8988T (cell line): ENCODE measurements at regions not wholly inside any gene's neighbourhood (a gene's known extent, or its start where the extent isn't known, plus 50 kb on each side); places are given as distances from the start of the nearest gene placed in this dataset.
"Not testable (repeated sequence)": the region's sequence is repeated elsewhere in the genome, so short reads cannot be mapped to it uniquely, and the experiment has no call there.

Experiments
- DNase-seq: peaks from one replicate; pipeline ENCODE4 v3.0.0; 2011

DNA sequence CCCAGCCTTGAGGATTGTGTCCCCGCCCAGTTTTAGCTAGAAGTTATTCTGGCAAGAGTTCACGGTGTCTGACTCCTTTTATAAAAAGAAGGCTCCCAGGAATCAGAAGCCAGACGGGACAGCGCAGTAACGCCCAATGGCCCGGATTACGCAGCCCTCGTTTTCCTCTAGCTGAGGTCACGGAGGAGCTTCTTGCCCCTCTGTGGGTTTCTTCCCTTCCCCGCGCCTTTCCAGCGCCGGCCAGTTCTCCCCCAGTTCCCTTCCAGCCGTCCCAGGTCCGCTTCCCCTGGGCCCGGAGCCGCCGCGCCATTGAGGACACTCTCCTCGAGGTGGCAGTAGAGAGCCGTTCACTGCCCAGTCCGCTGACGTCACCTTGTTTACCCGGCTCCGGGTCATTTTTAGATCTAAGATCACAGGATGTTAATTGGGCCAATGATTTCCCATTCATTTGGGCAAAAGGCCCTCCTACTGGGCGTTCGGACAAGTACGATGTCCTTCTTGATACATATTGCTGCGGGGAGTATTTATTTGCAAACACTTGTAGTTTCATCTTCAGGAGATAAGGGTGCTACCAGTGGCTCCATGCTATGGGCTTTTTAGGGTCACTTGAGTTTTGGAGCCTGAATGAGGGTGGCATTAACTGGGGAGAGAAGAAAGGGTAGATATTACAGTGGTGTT is 81.5 kb upstream of the PPM1B start:
- DNase-seq = peak; percentile 74

DNA sequence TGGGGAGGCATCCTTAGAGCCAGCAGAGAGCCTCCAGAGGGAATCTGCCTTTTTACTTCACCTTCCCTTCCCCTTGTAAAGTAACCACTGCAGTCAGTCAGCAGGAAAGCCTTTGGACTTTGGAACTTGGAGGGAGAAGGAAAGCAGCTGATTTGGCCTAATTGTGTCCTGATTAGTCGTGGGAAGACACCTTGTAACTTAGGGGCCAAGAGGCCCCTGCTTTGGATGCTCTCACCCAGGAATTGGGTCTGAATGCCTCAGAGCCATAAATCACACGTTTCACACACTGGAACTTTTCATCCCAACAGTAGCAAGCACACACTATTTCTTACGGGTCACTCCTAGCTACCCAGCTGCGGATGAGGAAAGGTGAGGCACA is 81.0 kb upstream of the PPM1B start:
- no peak for DNase-seq

DNA sequence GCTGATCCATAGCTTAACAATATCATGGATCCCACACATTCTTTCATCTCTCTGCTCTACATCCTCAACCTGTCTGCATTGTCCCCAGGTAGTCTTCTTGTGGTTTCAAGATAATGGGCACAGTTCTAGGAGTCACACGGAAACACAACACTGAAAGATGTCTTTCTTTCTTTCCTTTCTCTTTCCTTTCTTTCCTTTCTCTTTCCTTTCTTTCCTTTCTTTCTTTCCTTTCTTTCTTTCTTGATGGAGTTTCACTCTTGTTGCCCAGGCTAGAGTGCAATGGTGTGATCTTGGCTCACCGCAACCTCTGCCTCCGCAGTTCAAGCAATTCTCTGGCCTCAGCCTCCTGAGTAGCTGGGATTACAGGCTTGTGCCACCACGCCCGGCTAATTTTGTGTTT is 76.2 kb upstream of the PPM1B start:
- DNase-seq = not testable (repeated sequence)

DNA sequence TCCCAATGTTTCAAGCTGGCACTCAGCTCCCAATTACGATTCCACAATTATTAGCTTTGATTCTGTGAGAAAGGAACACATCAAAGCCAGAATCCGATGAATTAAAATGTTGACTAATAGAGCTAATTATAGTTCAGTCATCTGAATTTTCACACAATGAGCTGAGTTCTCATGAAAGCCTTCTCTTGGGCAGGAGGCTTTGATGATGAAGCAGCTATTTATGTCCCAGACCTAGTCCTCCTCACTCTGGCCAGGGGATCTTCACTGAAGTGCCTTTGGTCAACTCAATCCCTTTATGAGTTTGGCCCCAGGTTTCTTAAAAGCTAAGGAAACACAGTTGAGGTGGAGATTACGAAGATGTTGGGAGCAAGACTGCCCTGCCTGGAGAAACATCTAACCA is 74.7 kb upstream of the PPM1B start:
- DNase-seq = no peak

DNA sequence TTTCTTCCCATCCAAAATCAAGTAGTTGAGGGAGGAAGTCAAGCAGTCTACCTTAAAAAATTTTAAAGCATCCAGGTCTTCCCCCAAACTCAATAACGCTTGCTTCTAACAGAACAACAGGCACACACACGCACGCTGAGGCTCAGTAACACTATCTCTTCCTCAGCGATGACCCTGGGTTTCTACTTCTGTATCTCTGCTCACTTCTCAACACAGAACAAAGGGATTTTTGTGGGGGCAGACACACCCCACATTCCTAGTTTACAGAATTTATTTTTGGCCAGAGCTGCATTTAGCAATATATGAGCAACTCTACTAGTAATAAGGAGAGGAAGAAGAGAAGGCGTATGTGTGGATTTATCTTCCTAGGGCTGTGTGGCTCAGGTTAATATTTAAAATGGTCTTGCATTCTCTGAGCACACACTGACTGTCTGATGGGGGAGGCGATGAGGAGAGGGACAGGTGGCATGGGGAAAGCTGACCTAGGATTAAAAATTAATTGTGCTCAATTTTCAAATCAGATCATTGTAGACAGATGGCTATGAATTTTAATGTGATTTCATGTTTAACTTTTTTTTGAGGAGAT is 71.3 kb upstream of the PPM1B start:
- no peak for DNase-seq

DNA sequence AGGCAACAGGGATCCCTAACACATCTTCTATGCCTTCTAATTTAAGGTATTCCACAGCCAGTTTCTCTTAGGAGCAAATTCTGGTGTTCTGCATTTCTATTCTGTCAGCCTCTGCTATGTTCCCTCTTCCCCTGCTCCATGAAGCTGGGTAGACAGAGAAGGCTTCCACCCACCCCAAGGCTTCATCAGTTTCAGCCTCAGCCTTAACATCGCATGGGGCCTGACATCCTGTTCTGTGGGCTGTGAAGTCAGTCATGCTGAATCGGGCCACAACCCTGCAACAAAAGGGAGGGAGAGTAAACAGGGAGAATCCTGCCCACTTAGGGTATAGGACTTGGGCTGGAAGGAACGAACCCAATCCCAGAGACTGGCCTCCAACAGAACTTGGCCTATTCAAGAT is 70.6 kb upstream of the PPM1B start:
- DNase-seq = no peak

DNA sequence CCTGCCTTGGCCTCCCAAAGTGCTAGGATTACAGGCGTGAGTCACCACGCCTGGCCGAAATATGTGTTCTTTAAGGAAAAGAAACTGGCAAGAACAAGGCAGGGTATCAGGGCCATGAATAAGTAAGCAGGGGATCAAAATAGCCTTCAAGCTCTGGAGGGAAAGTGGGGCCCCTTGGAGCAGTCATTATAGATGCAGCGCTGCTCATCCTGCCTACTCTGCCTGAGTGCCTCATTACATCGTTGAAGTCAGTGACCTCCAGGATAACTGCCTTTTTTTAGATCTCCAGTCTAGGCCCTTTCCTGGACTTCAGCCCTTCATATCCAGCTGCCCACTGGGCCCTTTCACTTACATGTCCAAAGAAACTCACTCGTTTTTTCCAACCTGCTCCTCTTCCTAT is 69.8 kb upstream of the PPM1B start:
- DNase-seq = no peak

DNA sequence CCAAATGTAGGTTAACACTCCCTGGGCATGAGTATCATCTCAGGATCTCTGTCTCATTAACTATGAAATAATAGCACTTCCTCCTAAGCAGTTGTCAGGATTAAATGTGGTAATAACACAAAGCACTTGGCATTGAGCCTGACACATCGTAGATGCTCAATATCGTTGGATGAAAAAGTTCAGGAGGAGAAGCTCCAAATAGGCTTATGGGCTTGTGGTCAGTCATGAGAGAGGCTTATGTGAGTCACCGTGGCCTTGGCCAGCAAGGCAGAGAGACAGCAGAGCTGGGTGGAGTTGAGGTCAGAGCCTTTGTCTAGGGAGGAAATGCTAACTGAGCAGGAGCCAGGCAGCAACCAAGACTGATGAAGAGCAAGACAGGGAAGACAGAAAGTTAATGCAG is 68.3 kb upstream of the PPM1B start:
- DNase-seq = no peak

DNA sequence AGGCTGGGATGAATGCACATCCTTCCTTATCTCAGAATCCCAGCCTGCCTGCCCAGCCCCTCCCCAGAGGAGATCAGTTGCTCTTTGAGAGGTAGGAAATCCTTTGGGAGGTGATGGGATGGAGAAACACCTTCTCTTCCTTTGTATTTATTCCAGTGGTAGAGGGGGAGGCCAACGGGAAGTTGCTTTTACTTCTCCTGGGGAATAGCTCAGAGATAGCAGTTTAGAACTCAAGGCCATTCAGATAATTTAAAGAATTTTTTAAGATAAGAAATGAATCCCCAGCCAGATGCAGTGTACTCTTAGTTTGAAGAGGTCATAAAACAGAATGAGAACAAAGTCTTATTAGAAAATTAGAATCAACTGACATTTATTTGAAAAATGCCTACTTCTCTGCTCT is 67.4 kb upstream of the PPM1B start:
- no peak for DNase-seq

DNA sequence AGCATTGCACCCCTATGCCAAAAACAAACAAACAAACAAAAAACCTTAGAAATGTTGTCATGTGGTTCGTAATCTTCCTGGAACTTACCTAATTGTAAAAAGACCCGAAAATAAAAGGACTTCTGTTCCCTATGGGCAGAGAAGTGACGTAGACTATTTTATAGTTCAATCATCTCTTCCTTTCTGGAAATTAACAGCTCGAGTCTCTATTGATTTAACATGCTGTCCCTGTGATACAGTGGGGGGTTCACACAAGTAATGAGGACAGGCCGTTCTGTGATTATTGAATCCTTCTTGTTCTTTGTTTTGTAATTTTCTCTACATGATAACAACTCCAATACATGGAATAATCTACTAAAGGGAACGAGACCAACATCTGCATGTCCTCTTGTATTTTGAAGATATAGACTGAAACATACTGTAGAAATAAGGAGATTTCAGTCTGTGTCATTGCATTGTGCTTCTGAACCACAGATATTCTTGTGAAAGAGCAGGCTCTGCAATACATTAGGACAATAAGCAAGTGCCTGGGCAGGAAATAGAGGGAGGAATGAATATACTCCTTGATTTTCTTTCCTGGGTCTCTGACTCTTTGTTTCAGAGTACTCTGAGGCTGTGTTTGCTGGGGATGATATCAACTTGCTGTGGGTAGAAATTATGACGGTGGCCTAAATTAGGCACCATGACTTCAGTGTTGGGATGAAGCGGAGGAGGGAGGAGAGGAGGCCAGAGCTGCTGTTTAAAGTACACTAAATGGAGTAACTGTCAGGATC is 65.7 kb upstream of the PPM1B start:
- DNase-seq = no peak

DNA sequence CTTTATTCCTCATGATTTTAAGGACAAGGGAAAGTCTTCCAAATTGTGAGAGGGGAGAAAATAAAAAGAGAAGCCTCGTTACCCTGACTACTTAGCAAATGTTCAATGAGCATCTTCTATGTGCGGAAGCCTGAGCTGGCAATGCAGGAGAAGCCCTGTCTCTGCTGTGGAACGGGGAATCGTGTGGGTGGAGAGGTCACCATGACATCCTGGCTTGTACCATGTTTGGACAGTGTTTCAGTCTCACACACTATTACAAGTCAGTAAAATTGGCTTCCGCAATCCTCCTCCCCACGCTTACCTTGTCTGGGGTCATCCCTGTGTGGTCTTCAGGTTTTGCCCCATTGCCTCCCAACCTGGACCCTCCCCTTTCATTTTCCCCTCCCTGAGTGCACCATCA is 65.0 kb upstream of the PPM1B start:
- no peak for DNase-seq

DNA sequence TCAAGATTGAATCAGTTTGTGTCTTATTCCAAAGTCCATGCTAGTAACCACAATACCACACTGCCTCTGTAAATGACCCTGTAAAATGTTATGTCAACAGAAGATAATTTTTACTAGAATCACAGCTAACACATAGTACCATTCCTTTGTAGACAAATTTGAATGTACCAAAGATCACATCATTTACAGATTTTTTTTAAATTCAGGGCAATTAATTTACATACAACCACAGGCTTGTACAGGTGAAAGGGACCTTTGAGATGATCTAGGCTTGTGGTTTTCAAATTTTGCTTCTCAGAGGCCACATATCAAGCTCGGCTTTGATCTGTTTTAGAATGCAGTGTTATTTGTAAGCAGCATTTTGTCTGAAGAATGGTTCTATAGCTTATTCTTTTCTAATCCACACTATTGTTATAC is 63.8 kb upstream of the PPM1B start:
- DNase-seq = no peak

DNA sequence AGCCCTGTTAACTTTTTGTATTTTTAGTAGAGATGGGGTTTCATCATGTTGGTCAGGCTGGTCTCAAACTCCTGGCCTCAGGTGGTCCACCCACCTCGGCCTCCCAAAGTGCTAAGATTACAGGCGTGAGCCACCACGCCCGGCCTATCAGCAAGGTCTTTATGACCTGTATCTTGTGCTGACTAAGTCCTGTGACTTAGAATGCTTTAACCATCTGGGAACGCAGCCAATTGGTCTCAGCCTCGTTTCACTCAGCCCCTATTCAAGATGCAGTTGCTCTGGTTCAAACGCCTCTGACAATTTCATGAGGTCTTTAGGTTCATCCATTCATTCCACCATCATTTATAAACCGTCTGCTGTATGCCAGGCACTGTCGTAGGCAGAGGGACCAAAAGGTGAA is 62.2 kb upstream of the PPM1B start:
- DNase-seq = not testable (repeated sequence)

DNA sequence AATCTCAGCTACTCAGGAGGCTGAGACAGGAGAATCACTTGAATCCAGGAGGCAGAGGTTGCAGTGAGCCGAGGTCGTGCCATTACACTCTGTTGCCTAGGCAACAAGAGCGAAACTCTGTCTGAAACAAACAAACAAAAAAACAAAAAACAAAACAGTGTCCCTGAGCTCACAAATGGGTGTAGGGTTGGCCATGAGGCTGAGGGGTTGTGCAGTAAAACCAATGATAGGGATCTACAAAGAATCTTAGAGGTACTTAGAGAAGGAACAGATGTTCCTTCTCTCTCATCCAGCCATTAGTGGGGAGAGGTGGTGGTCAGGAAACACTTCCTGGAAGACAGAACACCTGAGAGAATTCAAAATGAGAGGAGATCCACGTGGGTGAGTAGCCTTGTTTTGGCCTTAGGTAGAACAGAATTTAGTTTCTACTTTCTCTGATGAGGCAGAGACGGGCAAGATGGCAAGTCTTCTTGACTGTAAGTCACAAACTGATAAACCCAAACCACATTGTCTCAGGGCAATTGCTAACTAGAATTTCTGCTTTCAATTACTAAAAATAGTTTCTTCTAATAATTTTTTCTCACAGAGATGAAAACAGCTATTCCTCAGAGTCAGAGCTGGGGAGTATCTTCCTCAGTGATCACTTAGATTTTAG is 61.5 kb upstream of the PPM1B start:
- no peak for DNase-seq

DNA sequence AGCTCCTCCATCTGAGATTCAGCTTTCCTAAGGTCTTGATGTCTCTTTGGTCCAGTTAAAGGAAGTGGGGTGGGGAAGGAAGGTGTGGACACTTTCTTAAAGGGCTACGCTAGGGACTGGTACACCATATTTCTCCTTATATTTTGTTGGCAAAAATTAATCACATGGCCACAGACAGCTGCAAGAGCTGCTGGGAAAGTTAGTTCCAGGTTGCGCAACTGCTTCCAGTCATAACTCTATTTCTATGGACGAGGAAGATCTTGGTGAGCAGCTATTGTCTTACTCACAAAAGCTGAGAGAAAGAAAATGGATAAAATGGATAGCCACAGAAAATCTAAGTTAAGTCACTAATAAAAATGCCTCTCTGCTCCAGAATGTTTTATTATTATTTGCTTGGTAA is 60.7 kb upstream of the PPM1B start:
- no peak for DNase-seq

DNA sequence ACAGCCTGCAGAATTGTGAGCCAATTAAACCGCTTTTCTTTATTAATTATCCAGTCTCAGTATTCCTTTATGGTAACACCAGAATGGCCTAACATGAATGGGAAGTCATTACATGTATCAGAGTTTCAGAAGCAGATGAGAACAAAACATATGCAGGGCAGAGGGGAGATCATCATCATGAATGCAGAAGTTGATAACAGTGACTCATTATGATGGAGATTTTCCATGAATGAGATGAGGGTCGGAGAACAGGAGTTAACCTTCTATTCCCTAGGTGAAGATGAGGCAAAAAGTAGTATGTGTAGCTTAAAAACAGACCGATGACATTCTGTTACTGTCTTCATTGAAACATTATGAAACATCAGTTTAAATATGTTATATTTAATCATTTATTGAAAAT is 59.5 kb upstream of the PPM1B start:
- DNase-seq = no peak

DNA sequence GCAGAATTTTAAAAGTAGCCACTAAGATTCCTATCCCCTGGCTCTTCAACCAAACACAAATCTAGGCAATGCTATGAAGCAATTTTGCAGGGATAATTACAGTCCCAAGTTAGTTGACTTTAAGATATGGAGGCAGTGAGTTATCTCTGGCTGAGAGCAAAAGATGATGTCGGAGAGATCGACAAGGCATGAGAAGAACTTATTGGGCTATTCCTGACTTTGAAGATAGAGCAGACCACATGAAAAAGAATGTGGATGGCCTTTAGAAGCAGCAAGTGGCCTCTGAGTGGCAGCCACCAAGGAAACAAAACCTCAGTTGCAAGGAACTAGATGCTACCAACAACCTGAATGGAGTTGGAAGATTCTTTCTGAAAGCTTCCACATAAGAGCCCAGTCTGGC is 58.2 kb upstream of the PPM1B start:
- no peak for DNase-seq

DNA sequence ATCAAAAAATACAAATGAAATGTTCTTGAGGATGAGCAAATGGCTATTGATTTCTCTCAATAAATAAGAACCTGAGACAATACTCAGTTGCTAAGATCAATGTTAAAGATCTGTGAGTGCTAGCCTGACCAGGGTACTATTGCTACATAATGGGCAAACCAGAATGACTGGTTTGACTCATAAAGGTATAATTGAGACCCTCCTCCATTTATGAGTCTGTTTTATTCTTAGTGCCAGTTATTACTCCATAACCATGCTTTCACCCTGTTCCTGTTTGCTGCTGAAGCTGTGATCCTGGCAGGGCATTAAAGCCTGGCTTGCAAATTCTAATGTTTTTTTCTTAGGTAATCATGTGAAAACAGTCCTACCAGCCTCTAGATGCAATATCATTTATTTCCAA is 56.6 kb upstream of the PPM1B start:
- no peak for DNase-seq

DNA sequence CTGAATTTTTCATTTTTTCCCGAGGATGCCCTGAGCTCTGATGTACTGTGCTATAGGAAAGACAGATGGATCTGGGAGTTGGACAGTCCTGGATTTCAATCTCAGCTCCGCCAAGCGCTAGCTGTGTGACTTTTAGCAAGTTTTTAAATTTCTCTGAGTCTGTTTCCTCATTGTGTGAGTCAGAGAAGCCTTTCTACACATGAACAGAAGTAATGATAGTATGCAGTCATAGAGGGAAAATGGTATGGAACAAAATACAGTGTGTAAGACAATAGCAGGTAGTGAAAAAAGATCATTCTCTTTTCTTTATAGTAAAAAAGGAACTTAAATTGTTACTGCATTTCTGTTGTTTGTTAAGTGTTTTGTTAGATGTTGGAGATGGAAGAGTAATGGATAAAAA is 52.4 kb upstream of the PPM1B start:
- DNase-seq = no peak

DNA sequence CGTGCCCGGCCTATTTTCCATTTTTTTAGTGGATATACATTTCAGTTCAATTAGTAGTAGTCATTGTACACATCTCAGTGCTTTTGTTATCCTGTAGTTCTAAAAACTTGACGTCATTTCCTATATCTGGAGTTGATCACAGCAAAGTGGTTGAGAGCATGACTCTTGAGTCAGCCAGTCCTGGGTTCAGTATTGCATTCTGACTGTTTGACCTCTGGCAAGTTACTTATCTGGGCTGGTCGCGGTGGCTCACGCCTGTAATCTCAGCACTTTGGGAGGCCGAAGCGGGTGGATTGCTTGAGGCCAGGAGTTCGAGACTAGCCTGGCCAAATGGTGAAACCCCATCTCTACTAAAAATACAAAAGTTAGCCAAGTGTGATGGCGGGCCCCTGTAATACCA is 50.4 kb upstream of the PPM1B start:
- DNase-seq = no peak
